NT2/D1 (cell line): ENCODE measurements at regions not wholly inside any gene's neighbourhood (a gene's known extent, or its start where the extent isn't known, plus 50 kb on each side); places are given as distances from the start of the nearest gene placed in this dataset.

Experiments used
- YY1 ChIP-seq: IDR thresholded peaks from 2 replicates; pipeline ENCODE4 v1.6.1; 2011; ENCODE audit not compliant: insufficient read length, insufficient read depth
- ZNF274 ChIP-seq: IDR thresholded peaks from 2 replicates; pipeline ENCODE4 v1.6.1; 2011; ENCODE audit warnings: mild to moderate bottlenecking, low read depth, low read length

- TF ChIP-seq ZNF274 (no peak), YY1 (no peak)
Measured at GRCh38 chr2:57850415-57851130, 196.0 kb upstream of the VRK2 start.
